ENCODE measurements at regions not wholly inside any gene's neighbourhood (a gene's known extent, or its start where the extent isn't known, plus 50 kb on each side); places are given as distances from the start of the nearest gene placed in this dataset.

GRCh38 chr2:14123436-14124103, 508.9 kb upstream of the LRATD1 start:
- H3K4me3 Mint-ChIP-seq = no peak overlapping the region
- H3K27me3 ChIP-seq (ENCODE audit: insufficient read depth, low read length) = no peaks in the 10 kb centered on the region
- H3K79me1 ChIP-seq (ENCODE audit: insufficient read depth, low read depth, low read length, poor library complexity, severe bottlenecking) = no peaks in the 10 kb centered on the region
- H2BK120ac ChIP-seq (ENCODE audit: low read depth, low read length, poor library complexity, severe bottlenecking) = no peak overlapping the region
- no peak overlapping the region for H3K27ac ChIP-seq (ENCODE audit: insufficient read length, low read depth, low read length)
- no peak overlapping the region for H3K4me2 ChIP-seq (ENCODE audit: insufficient read depth, insufficient read length, low read length)
- H3K27ac Mint-ChIP-seq = no peak overlapping the region
- no CpG with 5 or more reads among the region's 6 CpGs for WGBS (ENCODE audit: extremely low coverage, insufficient read length, low lambda C conversion rate)
- H3K9me3 Mint-ChIP-seq = peaks cover 5 to 7% of the 10 kb centered on the region in 2 experiments; a peak in 3 of 5 replicates
- no peak overlapping the region for H2AFZ ChIP-seq (ENCODE audit: low read length)
- H3K23me2 ChIP-seq (ENCODE audit: insufficient read length, low read depth, low read length, poor library complexity, severe bottlenecking) = no peaks in the 10 kb centered on the region
- H3T11ph ChIP-seq (ENCODE audit: low read length) = no peak overlapping the region
- H3K4ac ChIP-seq (ENCODE audit: low read depth, low read length) = no peak overlapping the region
- H3K23ac ChIP-seq (ENCODE audit: insufficient read length, low read depth, low read length) = no peak overlapping the region
- no peak overlapping the region for H4K8ac ChIP-seq (replicated peaks; ENCODE audit: insufficient read length, low read depth, low read length)
- no peak overlapping the region for H3K18ac ChIP-seq (ENCODE audit: insufficient read length, low read depth, low read length)
- H3K79me2 ChIP-seq (ENCODE audit: insufficient read depth, low read length) = no peaks in the 10 kb centered on the region; the same call in 1 of the 2 replicates
- no peak overlapping the region for H3K14ac ChIP-seq (ENCODE audit: insufficient read depth, low read length)
- peaks cover 0 to 5% (median 3%) of the 10 kb centered on the region in 3 experiments; a peak in 4 of 7 replicates for H3K36me3 Mint-ChIP-seq (ENCODE audit: insufficient read depth in 1 of 3, low read depth in 3 of 3)
- H4K91ac ChIP-seq (ENCODE audit: insufficient read length, low read depth, low read length) = no peak overlapping the region
- H2BK20ac ChIP-seq (ENCODE audit: low read depth, low read length, poor library complexity, severe bottlenecking) = no peak overlapping the region
- H3K9ac ChIP-seq (ENCODE audit: extremely low read depth, insufficient read length, low read length) = no peak overlapping the region
- DNase-seq = no peak
- H3K4me1 Mint-ChIP-seq = no peaks in the 10 kb centered on the region
- no peaks in the 10 kb centered on the region for H3K9me3 ChIP-seq (ENCODE audit: control insufficient read depth, low read depth, low read length)
- no peak overlapping the region for H4K5ac ChIP-seq (ENCODE audit: insufficient read length, low read depth, low read length)
- H4K20me1 ChIP-seq (ENCODE audit: control insufficient read depth, insufficient read depth, insufficient read length) = no peaks in the 10 kb centered on the region
- H2BK15ac ChIP-seq (ENCODE audit: low read depth, low read length) = no peak overlapping the region
- H2BK5ac ChIP-seq (ENCODE audit: insufficient read length, low read length) = no peak overlapping the region
- H3K4me1 ChIP-seq (ENCODE audit: insufficient read depth, low read length) = no peaks in the 10 kb centered on the region
- no peak overlapping the region for H2BK12ac ChIP-seq (ENCODE audit: insufficient read length, low read depth, low read length)
- no peak for TF ChIP-seq CTCF (conservative IDR thresholded peaks at IDR 0.05)
- H3K27me3 Mint-ChIP-seq (ENCODE audit: low read depth) = no peaks in the 10 kb centered on the region
- H3K56ac ChIP-seq (ENCODE audit: insufficient read length, low read depth, low read length) = no peak overlapping the region
- H2AK5ac ChIP-seq (ENCODE audit: insufficient read length, low read length) = no peak overlapping the region
